ENCODE measurements at regions not wholly inside any gene's neighbourhood (a gene's known extent, or its start where the extent isn't known, plus 50 kb on each side); places are given as distances from the start of the nearest gene placed in this dataset.

DNA sequence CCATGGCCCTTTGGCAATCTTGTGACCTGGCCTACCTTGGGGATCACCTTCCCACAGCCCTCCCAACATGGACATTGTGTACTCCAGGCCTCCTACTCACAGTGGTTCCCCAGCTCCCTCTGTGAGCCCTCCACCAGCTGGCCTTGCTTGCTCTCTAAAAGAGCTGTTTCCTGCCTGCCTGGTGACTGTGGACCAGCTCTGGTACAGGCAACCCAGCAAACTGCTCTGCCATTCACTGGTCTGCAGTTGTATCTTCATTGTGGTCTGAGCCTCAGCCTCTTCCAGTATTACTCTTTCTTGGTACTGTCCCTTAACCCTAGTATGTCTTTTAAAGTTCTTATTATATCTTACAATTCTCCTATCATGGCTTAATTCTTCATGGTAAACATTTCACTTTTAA lies 236.2 kb downstream of the KTN1 start:
- FAIRE-seq (no peak), DNase-seq (ENCODE audit: low read depth, low spot score) (no peak)
- no peak overlapping the region for H3K4me3 ChIP-seq (replicated peaks in 1 of 3; ENCODE audit: insufficient read depth in 1 of 3, low read depth in 1 of 3, low read length in 3 of 3)
- ChIA-PET POLR2A (no interaction called here), CTCF (interaction anchor here (2.2 kb wide), 1 partner anchor 10 kb away, joined by 5 read pairs; no protein-coding TSS in a partner anchor)
- no peaks in the 10 kb centered on the region for H3K9me1 ChIP-seq (replicated peaks; ENCODE audit: control insufficient read depth, extremely low read depth, insufficient read depth, low read length)
- H4K20me1 ChIP-seq (replicated peaks; ENCODE audit: control insufficient read depth, extremely low read depth, insufficient read depth, low read length), result no peaks in the 10 kb centered on the region
- no peaks in the 10 kb centered on the region for H3K79me2 ChIP-seq (ENCODE audit: control insufficient read depth, insufficient read depth, low read length)
- BruUV-seq (replicated peaks), result no TSS peak
- no peaks in the 10 kb centered on the region for H3K27me3 ChIP-seq (ENCODE audit: control insufficient read depth in 2 of 2, insufficient read depth in 2 of 2, low read length in 2 of 2)
- H2AFZ ChIP-seq (ENCODE audit: low read depth, low read length), result no peak overlapping the region
- dilution Hi-C loops (cut with MboI; ENCODE audit: extremely low pct_ligation_motif_present, low sequenced_read_pairs), result no loop called here
- H3K36me3 ChIP-seq (ENCODE audit: control insufficient read depth in 2 of 2, extremely low read depth in 1 of 2, insufficient read depth in 2 of 2, low read length in 2 of 2), result no peaks in the 10 kb centered on the region
- H3K4me2 ChIP-seq (ENCODE audit: insufficient read depth, low read length), result no peak overlapping the region
- H3K27ac ChIP-seq (ENCODE audit: insufficient read depth, low read depth, low read length), result no peak overlapping the region
- no peak for TF ChIP-seq POLR2A (IDR thresholded peaks at IDR 0.05; ENCODE audit: low read depth, low read length)
- TF ChIP-seq MYC (IDR thresholded peaks at IDR 0.05; ENCODE audit: low read depth, low read length), result no peak
- no peak for TF ChIP-seq JUN (IDR thresholded peaks at IDR 0.05; ENCODE audit: borderline replicate concordance, insufficient read depth, insufficient read length, low read depth)
- TF ChIP-seq EZH2 (IDR thresholded peaks at IDR 0.05; ENCODE audit: borderline replicate concordance, low read depth, low read length, severe bottlenecking), result no peak
- intact Hi-C loops (cut with micrococcal nuclease), result no loop called here
- no peaks in the 10 kb centered on the region for H3K9me3 ChIP-seq (replicated peaks; ENCODE audit: control insufficient read depth, insufficient read depth, low read length)
- H3K4me1 ChIP-seq (ENCODE audit: control insufficient read depth, extremely low read depth, insufficient read depth, low read length), result peaks cover 10% of the 10 kb centered on the region
- no peak overlapping the region for H3K9ac ChIP-seq (replicated peaks; ENCODE audit: extremely low read depth, insufficient read depth, low read length)

DNA sequence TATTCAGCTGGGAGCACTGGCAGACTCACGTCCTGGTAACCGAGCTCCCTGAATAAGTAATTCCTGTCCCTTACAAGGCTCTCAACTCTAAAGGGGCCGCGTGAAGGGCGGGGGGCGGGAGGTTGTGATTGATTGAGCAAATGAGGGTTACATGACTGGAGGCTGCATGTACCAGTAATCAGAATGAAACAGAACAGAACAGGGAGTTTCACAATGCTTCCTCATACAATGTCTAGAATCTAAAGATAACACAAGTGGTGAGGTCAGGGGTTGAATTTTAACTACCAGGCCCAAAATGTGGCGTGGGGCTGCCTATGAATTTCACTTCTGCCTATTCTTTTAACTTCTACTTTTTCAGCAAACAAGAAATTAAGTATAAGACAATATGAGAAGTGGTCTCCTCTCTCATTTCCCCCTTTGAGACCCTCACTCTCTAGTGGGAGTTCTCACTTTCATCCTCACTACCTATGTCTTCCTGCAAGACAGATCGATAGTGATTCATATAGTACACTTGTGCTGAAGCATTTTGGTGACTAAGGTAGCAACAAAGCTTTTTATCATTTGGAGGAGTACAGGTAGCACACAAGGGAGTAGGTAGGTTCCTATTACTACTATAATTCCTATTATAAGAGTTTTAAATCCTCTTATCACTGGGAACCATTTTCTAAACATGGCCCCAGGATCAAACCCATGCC lies 239.8 kb downstream of the KTN1 start:
- Histone ChIP-seq H2AFZ (ENCODE audit: low read depth, low read length) (no peak overlapping the region), H3K36me3 (ENCODE audit: control insufficient read depth in 2 of 2, extremely low read depth in 1 of 2, insufficient read depth in 2 of 2, low read length in 2 of 2) (no peaks in the 10 kb centered on the region), H3K27me3 (ENCODE audit: control insufficient read depth in 2 of 2, insufficient read depth in 2 of 2, low read length in 2 of 2) (peaks cover 0 to 3% of the 10 kb centered on the region in 2 experiments), H3K4me3 (replicated peaks in 1 of 3; ENCODE audit: insufficient read depth in 1 of 3, low read depth in 1 of 3, low read length in 3 of 3) (no peak overlapping the region), H3K9ac (replicated peaks; ENCODE audit: extremely low read depth, insufficient read depth, low read length) (no peak overlapping the region), H4K20me1 (replicated peaks; ENCODE audit: control insufficient read depth, extremely low read depth, insufficient read depth, low read length) (no peaks in the 10 kb centered on the region), H3K4me1 (ENCODE audit: control insufficient read depth, extremely low read depth, insufficient read depth, low read length) (peaks cover 1% of the 10 kb centered on the region), H3K9me1 (replicated peaks; ENCODE audit: control insufficient read depth, extremely low read depth, insufficient read depth, low read length) (no peaks in the 10 kb centered on the region), H3K4me2 (ENCODE audit: insufficient read depth, low read length) (no peak overlapping the region), H3K27ac (ENCODE audit: insufficient read depth, low read depth, low read length) (no peak overlapping the region), H3K79me2 (ENCODE audit: control insufficient read depth, insufficient read depth, low read length) (no peaks in the 10 kb centered on the region), H3K9me3 (replicated peaks; ENCODE audit: control insufficient read depth, insufficient read depth, low read length) (no peaks in the 10 kb centered on the region)
- no TSS peak for BruUV-seq (replicated peaks)
- intact Hi-C loops (cut with micrococcal nuclease), result no loop called here
- DNase-seq (ENCODE audit: low read depth, low spot score) (no peak), FAIRE-seq (no peak)
- no peak for TF ChIP-seq EZH2 (IDR thresholded peaks at IDR 0.05; ENCODE audit: borderline replicate concordance, low read depth, low read length, severe bottlenecking)
- no peak for TF ChIP-seq MYC (IDR thresholded peaks at IDR 0.05; ENCODE audit: low read depth, low read length)
- no peak for TF ChIP-seq FOS (IDR thresholded peaks at IDR 0.05; ENCODE audit: borderline replicate concordance, insufficient read depth, low read length)
- no peak for TF ChIP-seq POLR2A (IDR thresholded peaks at IDR 0.05; ENCODE audit: low read depth, low read length)
- TF ChIP-seq, protein P1, sequence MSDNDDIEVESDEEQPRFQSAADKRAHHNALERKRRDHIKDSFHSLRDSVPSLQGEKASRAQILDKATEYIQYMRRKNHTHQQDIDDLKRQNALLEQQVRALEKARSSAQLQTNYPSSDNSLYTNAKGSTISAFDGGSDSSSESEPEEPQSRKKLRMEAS (IDR thresholded peaks at IDR 0.05; ENCODE audit: insufficient read depth, insufficient read length), result no peak
- TF ChIP-seq, protein P2, sequence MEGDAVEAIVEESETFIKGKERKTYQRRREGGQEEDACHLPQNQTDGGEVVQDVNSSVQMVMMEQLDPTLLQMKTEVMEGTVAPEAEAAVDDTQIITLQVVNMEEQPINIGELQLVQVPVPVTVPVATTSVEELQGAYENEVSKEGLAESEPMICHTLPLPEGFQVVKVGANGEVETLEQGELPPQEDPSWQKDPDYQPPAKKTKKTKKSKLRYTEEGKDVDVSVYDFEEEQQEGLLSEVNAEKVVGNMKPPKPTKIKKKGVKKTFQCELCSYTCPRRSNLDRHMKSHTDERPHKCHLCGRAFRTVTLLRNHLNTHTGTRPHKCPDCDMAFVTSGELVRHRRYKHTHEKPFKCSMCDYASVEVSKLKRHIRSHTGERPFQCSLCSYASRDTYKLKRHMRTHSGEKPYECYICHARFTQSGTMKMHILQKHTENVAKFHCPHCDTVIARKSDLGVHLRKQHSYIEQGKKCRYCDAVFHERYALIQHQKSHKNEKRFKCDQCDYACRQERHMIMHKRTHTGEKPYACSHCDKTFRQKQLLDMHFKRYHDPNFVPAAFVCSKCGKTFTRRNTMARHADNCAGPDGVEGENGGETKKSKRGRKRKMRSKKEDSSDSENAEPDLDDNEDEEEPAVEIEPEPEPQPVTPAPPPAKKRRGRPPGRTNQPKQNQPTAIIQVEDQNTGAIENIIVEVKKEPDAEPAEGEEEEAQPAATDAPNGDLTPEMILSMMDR (IDR thresholded peaks at IDR 0.05; ENCODE audit: extremely low read depth in 1 of 2, insufficient read depth in 1 of 2, low read depth in 1 of 2, low read length in 2 of 2), result no peak
- TF ChIP-seq GATA2 (IDR thresholded peaks at IDR 0.05; ENCODE audit: insufficient read depth, insufficient read length, low read depth, low read length), result no peak
- TF ChIP-seq JUN (IDR thresholded peaks at IDR 0.05; ENCODE audit: borderline replicate concordance, insufficient read depth, insufficient read length, low read depth), result no peak
- no peak for TF ChIP-seq POLR2AphosphoS5 (IDR thresholded peaks at IDR 0.05; ENCODE audit: insufficient read depth, low read depth, low read length)
- dilution Hi-C loops (cut with MboI; ENCODE audit: extremely low pct_ligation_motif_present, low sequenced_read_pairs), result no loop called here
- CTCF ChIA-PET, result no interaction called here
- POLR2A ChIA-PET, result no interaction called here
